H9 (cell line): ENCODE measurements at regions not wholly inside any gene's neighbourhood (a gene's known extent, or its start where the extent isn't known, plus 50 kb on each side); places are given as distances from the start of the nearest gene placed in this dataset.

Experiments
- DNase-seq: peaks from one replicate; pipeline ENCODE4 v3.0.0-alpha.2; 2017
- H2AFZ ChIP-seq: one replicate; pipeline ENCODE4 v1.6.1; 2013; ENCODE audit warnings: mild to moderate bottlenecking, low read length, control low read depth, moderate library complexity
- H2AK5ac ChIP-seq: 2 replicates; pipeline ENCODE4 v1.6.1; 2013; ENCODE audit warnings: low read length, control low read depth, mixed read lengths; ENCODE audit not compliant: insufficient read length
- H2BK120ac ChIP-seq: one replicate; pipeline ENCODE4 v1.6.1; 2013; ENCODE audit warnings: low read depth, mild to moderate bottlenecking, low read length, control low read depth, inconsistent platforms; ENCODE audit not compliant: poor library complexity, severe bottlenecking
- H2BK12ac ChIP-seq: 2 replicates; pipeline ENCODE4 v1.6.1; 2013; ENCODE audit warnings: low read length, control low read depth, mixed read lengths, low read depth; ENCODE audit not compliant: insufficient read length
- H2BK15ac ChIP-seq: 2 replicates; pipeline ENCODE4 v1.6.1; 2013; ENCODE audit warnings: low read depth, low read length, control low read depth
- H2BK20ac ChIP-seq: one replicate; pipeline ENCODE4 v1.6.1; 2013; ENCODE audit warnings: low read depth, mild to moderate bottlenecking, low read length, control low read depth, inconsistent platforms; ENCODE audit not compliant: poor library complexity, severe bottlenecking
- H2BK5ac ChIP-seq: 2 replicates; pipeline ENCODE4 v1.6.1; 2013; ENCODE audit warnings: low read length, control low read depth, mixed read lengths; ENCODE audit not compliant: insufficient read length
- H3K14ac ChIP-seq: 2 replicates; pipeline ENCODE4 v1.6.1; 2013; ENCODE audit warnings: low read length, control low read depth; ENCODE audit not compliant: insufficient read depth
- H3K18ac ChIP-seq: 2 replicates; pipeline ENCODE4 v1.6.1; 2013; ENCODE audit warnings: low read depth, mild to moderate bottlenecking, mixed read lengths, low read length, control low read depth; ENCODE audit not compliant: insufficient read length
- H3K23ac ChIP-seq: 2 replicates; pipeline ENCODE4 v1.6.1; 2013; ENCODE audit warnings: low read length, control low read depth, mixed read lengths, low read depth; ENCODE audit not compliant: insufficient read length
- H3K23me2 ChIP-seq: 2 replicates; pipeline ENCODE4 v1.6.1; 2013; ENCODE audit warnings: low read depth, mild to moderate bottlenecking, mixed read lengths, low read length, control low read depth; ENCODE audit not compliant: insufficient read length, poor library complexity, severe bottlenecking
- H3K27ac ChIP-seq: 2 replicates; pipeline ENCODE4 v1.5.1; 2013; ENCODE audit warnings: low read length, control low read depth, mixed read lengths, low read depth; ENCODE audit not compliant: insufficient read length
- H3K27me3 ChIP-seq: 2 replicates; pipeline ENCODE4 v1.6.1; 2013; ENCODE audit warnings: low read length, control low read depth, inconsistent platforms; ENCODE audit not compliant: insufficient read depth
- H3K4ac ChIP-seq: 2 replicates; pipeline ENCODE4 v1.6.1; 2013; ENCODE audit warnings: low read depth, mild to moderate bottlenecking, control low read depth, inconsistent platforms, low read length, moderate library complexity
- H3K4me1 ChIP-seq: 2 replicates; pipeline ENCODE4 v1.6.1; 2013; ENCODE audit warnings: low read length, control low read depth, inconsistent platforms; ENCODE audit not compliant: insufficient read depth
- H3K4me2 ChIP-seq: 2 replicates; pipeline ENCODE4 v1.6.1; 2013; ENCODE audit warnings: low read length, control low read depth, mixed read lengths; ENCODE audit not compliant: insufficient read length, insufficient read depth
- H3K56ac ChIP-seq: 2 replicates; pipeline ENCODE4 v1.6.1; 2013; ENCODE audit warnings: low read depth, mild to moderate bottlenecking, mixed read lengths, low read length, control low read depth; ENCODE audit not compliant: insufficient read length
- H3K79me1 ChIP-seq: 2 replicates; pipeline ENCODE4 v1.6.1; 2013; ENCODE audit warnings: low read depth, mild to moderate bottlenecking, moderate library complexity, low read length, control low read depth, inconsistent platforms; ENCODE audit not compliant: insufficient read depth, poor library complexity, severe bottlenecking
- H3K79me2 ChIP-seq: 2 replicates; pipeline ENCODE4 v1.6.1; 2013; ENCODE audit warnings: low read length, control low read depth, inconsistent platforms; ENCODE audit not compliant: insufficient read depth
- H3K9ac ChIP-seq: 2 replicates; pipeline ENCODE4 v1.6.1; 2013; ENCODE audit warnings: low read length, control low read depth, mixed read lengths; ENCODE audit not compliant: insufficient read length; ENCODE audit errors: extremely low read depth
- H3K9me3 ChIP-seq: one replicate; pipeline ENCODE4 v1.6.1; 2013; ENCODE audit warnings: low read depth, low read length, inconsistent platforms; ENCODE audit not compliant: control insufficient read depth
- H3T11ph ChIP-seq: one replicate; pipeline ENCODE4 v1.6.1; 2013; ENCODE audit warnings: mild to moderate bottlenecking, low read length, control low read depth, inconsistent platforms
- H4K20me1 ChIP-seq: one replicate; pipeline ENCODE4 v1.6.1; 2013; ENCODE audit not compliant: control insufficient read depth, insufficient read length, insufficient read depth
- H4K5ac ChIP-seq: 2 replicates; pipeline ENCODE4 v1.6.1; 2013; ENCODE audit warnings: low read depth, mild to moderate bottlenecking, mixed read lengths, low read length, control low read depth; ENCODE audit not compliant: insufficient read length
- H4K8ac ChIP-seq: replicated peaks from 2 replicates; pipeline ENCODE4 v1.6.1; 2013; ENCODE audit warnings: low read length, control low read depth, mixed read lengths, low read depth; ENCODE audit not compliant: insufficient read length
- H4K91ac ChIP-seq: 2 replicates; pipeline ENCODE4 v1.6.1; 2013; ENCODE audit warnings: low read depth, mild to moderate bottlenecking, moderate library complexity, mixed read lengths, low read length, control low read depth; ENCODE audit not compliant: insufficient read length
- H3K27ac Mint-ChIP-seq, 3 experiments: 2 replicates in 2 of 3; 3 replicates in 1 of 3; pipeline ENCODE4 v1.8.0; 2020 to 2021; ENCODE audit warnings: mixed read lengths in 3 of 3, mild to moderate bottlenecking in 1 of 3, moderate library complexity in 1 of 3
- H3K27me3 Mint-ChIP-seq: 2 replicates; pipeline ENCODE4 v1.8.0; 2021; ENCODE audit warnings: low read depth, mild to moderate bottlenecking, moderate library complexity, mixed read lengths
- H3K36me3 Mint-ChIP-seq, 3 experiments: 2 replicates in 2 of 3; 3 replicates in 1 of 3; pipeline ENCODE4 v1.8.0; 2020 to 2021; ENCODE audit warnings: low read depth in 3 of 3, mixed read lengths in 3 of 3; ENCODE audit not compliant: insufficient read depth in 1 of 3
- H3K4me1 Mint-ChIP-seq, 2 experiments: 2 replicates each; pipeline ENCODE4 v1.8.0; 2020; ENCODE audit warnings: mixed read lengths in 2 of 2
- H3K4me3 Mint-ChIP-seq, 2 experiments: 2 replicates in 1 of 2; 3 replicates in 1 of 2; pipeline ENCODE4 v1.8.0; 2020 to 2021; ENCODE audit warnings: mild to moderate bottlenecking in 2 of 2, mixed read lengths in 2 of 2, moderate library complexity in 1 of 2
- H3K9me3 Mint-ChIP-seq, 2 experiments: 2 replicates in 1 of 2; 3 replicates in 1 of 2; pipeline ENCODE4 v1.8.0; 2020; ENCODE audit warnings: mild to moderate bottlenecking in 2 of 2, mixed read lengths in 2 of 2, moderate library complexity in 1 of 2
- CTCF ChIP-seq: fragments of 200-600 bp; sonication (generic); conservative IDR thresholded peaks from 3 replicates; pipeline ENCODE4 v1.8.0; 2021; ENCODE audit warnings: antibody characterized with exemption, mild to moderate bottlenecking
- WGBS: extraction: QIAGEN DNeasy Blood & Tissue Kit; methylation state at CpG from one replicate; pipeline ENCODE4 v1.1.7; 2013; ENCODE audit warnings: missing lambda C conversion rate, low lambda C conversion rate, mixed read lengths; ENCODE audit not compliant: insufficient read length; ENCODE audit errors: extremely low coverage; 5-methylcytosine and 5-hydroxymethylcytosine counted together

- H3K18ac ChIP-seq = no peak overlapping the region
- H3K14ac ChIP-seq = no peak overlapping the region
- H4K8ac ChIP-seq = no peak overlapping the region
- no peak overlapping the region for H3K27ac ChIP-seq
- no peak overlapping the region for H2BK12ac ChIP-seq
- H3K4me2 ChIP-seq = no peak overlapping the region
- no peak overlapping the region for H2BK5ac ChIP-seq
- H3K23me2 ChIP-seq = no peaks in the 10 kb centered on the region
- no peaks in the 10 kb centered on the region for H4K20me1 ChIP-seq
- H3K4me1 ChIP-seq = no peaks in the 10 kb centered on the region
- no peaks in the 10 kb centered on the region for H3K9me3 Mint-ChIP-seq
- no peak overlapping the region for H2BK120ac ChIP-seq
- no peak overlapping the region for H4K5ac ChIP-seq
- H3K27me3 ChIP-seq = no peaks in the 10 kb centered on the region
- no peak overlapping the region for H3K4me3 Mint-ChIP-seq
- no CpG with 5 or more reads among the region's 5 CpGs for WGBS
- TF ChIP-seq CTCF = no peak
- H3K56ac ChIP-seq = no peak overlapping the region
- H3K79me1 ChIP-seq = no peaks in the 10 kb centered on the region
- H2AFZ ChIP-seq = no peak overlapping the region
- H2AK5ac ChIP-seq = no peak overlapping the region
- no peaks in the 10 kb centered on the region for H3K79me2 ChIP-seq
- no peaks in the 10 kb centered on the region for H3K36me3 Mint-ChIP-seq
- no peak overlapping the region for H4K91ac ChIP-seq
- H2BK20ac ChIP-seq = no peak overlapping the region
- peaks cover 3 to 7% of the 10 kb centered on the region in 2 experiments for H3K4me1 Mint-ChIP-seq
- no peak for DNase-seq
- H3K27me3 Mint-ChIP-seq = peaks cover 7% of the 10 kb centered on the region
- H3K23ac ChIP-seq = no peak overlapping the region
- H3T11ph ChIP-seq = no peak overlapping the region
- no peak overlapping the region for H3K4ac ChIP-seq
- H3K9me3 ChIP-seq = no peaks in the 10 kb centered on the region
- no peak overlapping the region for H3K27ac Mint-ChIP-seq
- H3K9ac ChIP-seq = no peak overlapping the region
- H2BK15ac ChIP-seq = no peak overlapping the region
Measured at GRCh38 chr2:235240574-235240973, 253.3 kb upstream of the AGAP1 start.
